ENCODE measurements at regions not wholly inside any gene's neighbourhood (a gene's known extent, or its start where the extent isn't known, plus 50 kb on each side); places are given as distances from the start of the nearest gene placed in this dataset.
"Not testable (repeated sequence)": the region's sequence is repeated elsewhere in the genome, so short reads cannot be mapped to it uniquely, and the experiment has no call there.

DNA sequence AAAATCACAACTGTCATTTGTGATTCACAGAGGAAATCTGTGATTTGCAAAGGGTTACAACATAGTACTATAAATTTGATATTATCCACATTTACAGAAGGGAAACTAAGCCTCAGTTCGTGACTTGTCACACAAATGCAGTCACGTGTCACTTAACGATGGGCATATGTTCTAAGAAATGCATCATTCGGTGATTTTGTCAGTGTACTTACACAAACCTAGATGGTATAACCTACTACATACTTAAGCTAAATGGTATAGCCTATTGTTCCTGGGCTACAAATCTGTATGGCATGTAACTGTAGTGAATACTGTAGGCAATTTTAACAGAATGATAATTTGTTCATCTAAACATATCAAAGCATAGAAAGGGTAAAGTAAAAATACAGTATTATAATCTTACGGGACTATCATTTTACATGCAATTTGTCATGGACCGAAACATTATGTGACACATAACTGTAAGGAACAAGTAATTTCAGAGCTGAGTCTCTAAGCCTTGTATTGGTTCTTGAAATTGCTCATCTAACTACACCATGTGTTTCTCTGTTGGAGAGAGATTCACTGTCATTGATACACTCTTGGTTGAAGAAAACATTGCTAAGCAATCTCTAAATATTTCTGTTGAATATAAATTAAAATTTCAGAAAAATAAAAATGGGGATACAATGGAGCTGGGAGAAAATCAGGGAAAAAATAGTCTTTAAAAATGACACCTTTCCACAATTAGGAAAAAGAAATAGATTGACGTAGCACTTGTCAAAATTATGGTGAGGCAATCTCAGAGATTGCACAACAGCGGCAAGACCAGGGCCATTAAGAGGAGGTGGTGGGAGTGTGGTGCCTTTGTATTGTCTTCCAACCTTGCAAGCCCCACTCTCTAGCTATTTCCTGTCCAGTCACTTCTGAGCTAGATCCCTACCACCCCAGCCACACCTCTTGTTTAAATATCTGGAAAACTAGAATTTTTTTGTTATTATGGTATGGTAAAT is 645.8 kb upstream of the TBL1XR1 start:
- DNase-seq (ENCODE audit: low spot score), result no peak

DNA sequence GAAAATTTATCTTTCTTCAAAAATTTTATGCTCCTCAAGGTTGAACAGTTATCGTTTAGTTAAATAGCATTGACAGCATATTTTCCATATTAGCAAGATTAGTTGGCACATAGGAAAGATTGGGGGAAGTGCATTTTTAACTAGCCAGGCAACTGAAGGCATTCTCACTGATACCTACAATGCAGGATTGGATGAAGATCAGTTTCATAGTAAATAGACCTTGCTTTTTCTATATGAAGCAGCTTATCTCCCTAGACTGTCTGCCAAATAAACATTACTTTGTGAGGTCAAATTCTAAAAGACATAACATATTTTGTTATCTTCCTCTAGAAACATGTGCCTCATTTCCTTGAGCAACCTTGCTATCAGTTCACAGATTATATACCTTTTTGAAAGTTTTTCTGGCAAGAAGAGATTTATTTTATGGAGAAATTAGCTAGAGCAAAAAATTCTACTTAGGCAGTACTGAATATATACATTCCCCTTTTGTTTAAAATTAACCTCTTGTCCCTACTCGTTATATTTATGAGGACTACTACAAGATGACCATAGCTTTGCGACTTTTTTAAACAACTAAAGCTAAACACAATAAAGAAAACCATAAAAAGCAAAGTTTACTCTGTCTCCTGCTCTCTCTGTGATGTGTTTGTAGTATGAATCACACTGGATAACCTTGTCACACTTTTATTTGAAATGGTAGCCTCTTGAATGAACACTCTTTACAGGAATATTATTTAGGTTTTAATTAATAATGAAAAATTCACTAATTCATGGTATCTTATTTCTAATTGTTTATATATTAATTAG is 654.9 kb upstream of the TBL1XR1 start:
- no peak for DNase-seq (ENCODE audit: low spot score)

DNA sequence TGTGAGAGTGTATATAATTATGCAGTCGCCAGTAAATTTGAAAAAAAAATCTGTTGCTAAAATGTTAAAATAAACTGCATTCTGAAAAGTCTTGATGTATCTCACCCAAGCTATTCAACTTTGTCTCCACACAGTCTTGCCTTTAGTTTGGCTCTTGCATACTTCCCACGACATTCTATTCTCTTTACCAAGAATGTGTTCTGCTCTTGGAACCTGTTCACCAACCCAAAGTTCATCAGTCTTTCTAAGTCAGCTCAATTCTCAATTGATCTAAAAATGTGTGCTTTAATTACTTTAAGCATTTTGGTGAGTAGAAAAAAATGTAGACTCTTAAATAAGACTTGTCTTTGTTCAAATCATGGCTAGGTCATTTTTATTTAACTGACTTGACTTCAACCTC is 657.7 kb upstream of the TBL1XR1 start:
- no peak for DNase-seq (ENCODE audit: low spot score)

DNA sequence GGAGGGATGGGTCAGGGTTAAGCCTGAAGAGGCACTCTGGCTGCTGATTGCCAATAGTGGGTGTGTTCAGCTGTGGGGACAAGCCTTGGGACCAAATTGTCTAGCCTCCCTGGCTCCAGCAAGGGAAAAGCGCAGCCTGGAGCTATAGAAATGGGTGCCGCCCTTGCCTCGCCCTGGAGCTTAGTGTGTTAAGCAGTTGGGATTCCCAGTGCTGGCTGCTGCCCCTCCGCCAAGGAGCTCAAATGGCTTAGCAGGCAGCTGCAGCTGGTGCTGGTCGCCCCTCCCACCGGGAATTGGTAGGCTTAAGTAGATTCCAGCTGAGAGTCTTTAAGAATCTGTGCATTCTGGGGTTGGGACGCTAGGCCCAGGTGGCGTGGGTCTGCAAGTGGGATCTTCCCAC is 662.9 kb upstream of the TBL1XR1 start:
- no peak for DNase-seq (ENCODE audit: low spot score)

DNA sequence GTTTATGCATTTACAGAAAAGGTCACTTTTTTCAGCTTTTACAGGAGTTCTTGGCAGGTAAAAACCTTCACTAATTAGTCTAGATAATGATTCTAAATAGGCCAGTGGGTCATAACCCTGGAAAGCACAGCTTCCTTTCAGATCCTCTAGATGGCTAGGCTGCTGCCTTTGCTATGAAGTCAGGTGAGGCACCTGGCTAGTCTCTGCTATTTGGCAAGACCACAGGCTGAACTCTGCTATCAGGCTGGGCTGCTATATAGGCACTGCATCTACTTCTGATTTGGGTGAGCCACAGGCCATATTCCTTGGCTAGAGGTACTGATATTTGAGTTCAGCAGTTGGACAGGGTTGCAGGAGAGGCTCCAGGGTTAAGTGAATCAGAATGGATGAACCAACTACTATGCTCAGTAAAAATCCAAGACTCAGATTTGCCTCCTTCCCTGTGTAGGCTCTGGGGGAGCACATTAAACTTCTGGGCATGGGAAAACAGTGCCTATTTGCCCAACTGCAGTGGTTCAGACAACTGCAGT is 665.7 kb upstream of the TBL1XR1 start:
- no peak for DNase-seq (ENCODE audit: low spot score)

DNA sequence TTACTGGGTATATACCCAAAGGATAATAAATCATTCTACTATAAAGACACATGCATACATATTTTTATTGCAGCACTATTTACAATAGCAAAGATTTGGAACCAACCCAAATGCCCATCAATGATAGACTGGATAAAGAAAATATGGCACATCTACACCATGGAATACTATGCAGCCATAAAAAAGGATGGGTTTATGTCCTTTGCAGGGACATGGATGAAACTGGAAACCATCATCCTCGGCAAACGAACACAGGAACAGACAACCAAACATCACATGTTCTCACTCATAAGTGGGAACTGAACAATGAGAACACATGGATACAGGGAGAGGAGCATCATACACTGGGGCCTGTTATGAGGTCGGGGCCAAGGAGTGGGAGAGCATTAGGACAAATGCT is 665.0 kb upstream of the KCNMB2 start:
- DNase-seq (ENCODE audit: low spot score), result not testable (repeated sequence)

DNA sequence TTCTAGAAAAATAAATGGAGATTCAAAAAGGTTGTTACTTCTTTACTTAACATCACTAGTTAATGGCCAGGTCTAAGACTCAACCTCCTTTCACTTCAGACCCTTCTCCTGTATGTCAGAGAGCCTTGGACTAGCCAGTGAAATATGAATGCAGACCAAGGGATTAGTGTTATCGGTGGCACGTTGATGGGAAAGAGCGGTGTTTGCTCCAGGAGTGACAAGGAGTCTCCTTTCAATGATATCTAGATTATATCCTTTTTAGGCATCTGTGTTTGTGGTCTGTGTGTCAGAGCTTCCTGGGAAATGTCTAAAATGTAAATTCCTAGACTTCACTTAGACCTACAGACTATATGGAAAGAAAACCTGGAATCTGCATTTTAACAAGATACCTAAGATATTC is 658.0 kb upstream of the KCNMB2 start:
- no peak for DNase-seq (ENCODE audit: low spot score)

DNA sequence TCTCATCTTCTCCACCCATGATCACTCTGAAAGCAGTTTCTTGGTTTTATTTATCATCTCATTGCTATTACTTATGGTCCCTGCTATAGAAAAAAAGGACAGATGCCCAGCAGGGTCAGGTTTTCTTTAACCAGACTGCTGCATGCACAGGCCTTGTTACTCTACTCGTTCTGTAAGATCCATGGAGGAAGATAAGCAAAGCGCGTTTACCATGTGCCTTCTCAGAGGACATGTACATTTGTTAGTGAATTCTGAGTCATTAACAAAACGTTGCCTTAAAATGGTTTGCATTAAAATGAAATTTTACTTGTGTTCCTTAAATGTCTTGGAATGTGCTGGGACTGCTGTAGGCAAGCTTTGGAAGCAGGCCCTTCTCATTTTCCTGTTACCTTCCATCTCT is 657.3 kb upstream of the KCNMB2 start:
- DNase-seq (ENCODE audit: low spot score), result no peak

DNA sequence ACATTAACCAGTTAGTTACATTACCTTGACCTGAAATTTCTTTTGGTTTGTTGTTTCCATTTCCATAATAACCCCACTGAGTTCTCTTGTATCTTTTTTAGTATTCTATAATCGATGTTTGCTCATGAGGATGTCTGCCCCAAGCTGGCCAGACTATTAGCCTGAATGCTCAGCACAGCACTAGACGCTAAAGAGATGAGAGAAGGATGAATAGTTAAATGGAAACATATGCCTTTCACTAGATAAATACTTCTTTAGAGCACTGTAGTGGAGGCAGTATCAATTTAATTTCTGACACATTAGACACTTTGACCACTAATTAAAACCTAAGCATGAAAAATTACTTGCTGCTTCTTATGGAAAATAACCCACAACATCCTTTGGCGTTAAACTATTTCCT is 654.9 kb upstream of the KCNMB2 start:
- DNase-seq (ENCODE audit: low spot score), result no peak

DNA sequence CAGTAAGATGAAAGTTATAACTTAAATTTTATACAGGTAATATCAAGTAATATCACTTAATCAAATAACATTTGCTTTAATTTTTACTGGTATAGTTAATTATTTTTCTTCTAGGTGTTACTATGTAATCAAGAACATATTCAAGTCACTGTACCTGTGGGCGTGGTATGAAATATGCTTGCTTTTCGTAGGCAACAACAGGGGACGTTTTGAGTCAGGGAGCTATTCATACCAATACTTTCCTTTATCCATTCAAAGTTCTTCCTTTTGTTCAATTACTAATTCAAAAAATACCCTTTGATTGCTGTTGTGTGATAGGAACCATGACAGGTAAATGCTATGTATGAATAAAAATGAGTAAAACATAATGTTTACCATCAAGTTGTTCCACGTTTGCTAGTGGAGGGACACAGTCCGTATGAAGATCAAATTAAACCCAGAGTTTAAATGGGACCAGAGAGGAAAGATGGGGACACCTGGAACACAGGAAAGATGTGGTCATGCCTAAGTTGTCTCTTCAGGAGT is 654.0 kb upstream of the KCNMB2 start:
- no peak for DNase-seq (ENCODE audit: low spot score)

DNA sequence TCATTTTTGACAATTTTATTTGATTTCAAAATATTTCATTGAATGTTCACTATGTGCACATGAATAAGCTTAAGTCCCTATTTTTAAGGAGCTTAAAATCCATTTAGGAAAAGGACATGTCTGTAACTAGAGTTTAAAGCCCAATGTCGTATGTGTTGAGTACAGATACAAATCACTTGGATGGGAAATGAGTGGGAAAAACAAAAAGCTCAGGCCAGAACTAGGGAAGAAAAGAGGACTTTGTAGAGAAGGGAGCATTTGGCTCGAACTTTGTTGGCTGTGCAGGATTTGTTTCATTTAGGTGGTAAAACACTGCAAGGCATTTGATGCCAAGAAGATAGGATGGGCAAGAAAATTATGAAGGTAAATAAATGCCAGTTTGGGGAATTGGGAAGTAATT is 653.1 kb upstream of the KCNMB2 start:
- no peak for DNase-seq (ENCODE audit: low spot score)

DNA sequence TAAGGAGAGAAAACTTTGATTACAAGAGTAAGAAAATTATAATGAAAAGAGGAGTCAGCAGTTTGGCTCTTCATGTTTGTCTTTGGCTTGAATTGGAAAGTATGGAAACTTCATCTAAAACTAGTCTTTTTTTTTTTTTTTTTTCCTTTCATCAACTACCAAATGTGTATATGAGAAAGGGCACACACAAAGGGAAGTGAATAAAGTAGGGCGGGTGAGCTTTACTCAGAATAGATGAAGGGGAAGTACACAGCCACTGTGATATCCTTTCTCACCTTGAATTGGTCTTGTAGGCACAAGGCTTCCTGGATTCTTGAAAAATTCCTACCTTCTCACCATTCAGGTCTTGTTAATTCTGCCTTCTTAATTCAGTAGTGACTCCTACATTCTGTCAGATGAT is 652.3 kb upstream of the KCNMB2 start:
- DNase-seq (ENCODE audit: low spot score), result no peak

DNA sequence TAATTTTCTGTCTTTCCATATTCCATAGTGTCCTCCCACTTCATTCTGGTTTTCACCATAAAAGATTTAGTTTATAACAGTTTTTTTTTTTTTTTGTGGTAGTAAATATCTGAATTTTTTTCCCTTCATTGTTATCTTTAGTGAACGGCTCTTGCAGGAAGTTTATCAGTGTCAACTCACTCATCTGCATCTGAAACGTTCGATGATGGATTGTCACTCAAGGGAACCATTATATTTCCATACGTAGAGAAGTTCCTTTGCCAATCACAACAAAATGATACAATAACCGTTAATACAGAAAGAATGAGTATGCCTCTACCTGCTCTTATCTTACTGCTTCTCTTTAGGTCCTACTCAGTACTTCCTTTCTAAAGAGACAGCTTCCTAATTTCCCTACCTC is 651.2 kb upstream of the KCNMB2 start:
- DNase-seq (ENCODE audit: low spot score), result no peak

DNA sequence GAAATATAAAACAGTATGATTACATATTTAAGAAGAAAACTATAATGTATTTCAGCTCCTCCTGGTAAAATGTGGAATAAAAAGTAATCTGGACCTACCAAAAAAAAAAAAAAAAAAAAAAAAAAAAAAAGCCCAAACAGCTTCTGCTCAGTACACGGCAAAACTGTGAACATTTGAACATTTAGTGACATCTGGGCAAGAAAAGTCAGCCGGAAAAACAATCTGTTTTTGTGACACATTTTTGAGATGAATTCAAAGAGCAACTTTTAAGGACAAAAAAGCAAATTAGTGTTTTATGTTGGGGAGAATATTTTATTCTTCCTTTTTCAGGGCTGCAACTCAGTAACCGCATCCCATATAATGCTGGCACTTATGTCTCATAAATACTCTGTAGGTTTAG is 649.7 kb upstream of the KCNMB2 start:
- no peak for DNase-seq (ENCODE audit: low spot score)

DNA sequence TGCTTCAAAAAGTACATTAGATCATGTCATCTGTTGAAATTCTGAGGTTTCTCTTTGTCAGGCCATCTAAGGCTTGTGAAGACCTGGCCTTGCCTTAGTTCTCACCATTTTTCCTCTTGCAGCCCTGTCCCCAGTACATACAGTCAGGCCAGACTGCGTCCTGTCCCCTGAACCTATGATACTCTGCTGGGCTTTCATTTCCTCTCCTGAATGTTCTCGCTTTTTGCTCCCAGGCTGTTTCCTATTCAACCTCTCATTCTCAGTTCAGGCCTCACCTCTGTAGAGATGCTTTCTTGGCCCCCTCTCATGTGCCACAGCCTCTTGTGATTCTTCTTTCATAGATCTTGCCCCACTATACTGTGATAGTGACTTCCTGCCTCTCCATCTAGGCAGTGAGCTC is 648.8 kb upstream of the KCNMB2 start:
- no peak for DNase-seq (ENCODE audit: low spot score)

DNA sequence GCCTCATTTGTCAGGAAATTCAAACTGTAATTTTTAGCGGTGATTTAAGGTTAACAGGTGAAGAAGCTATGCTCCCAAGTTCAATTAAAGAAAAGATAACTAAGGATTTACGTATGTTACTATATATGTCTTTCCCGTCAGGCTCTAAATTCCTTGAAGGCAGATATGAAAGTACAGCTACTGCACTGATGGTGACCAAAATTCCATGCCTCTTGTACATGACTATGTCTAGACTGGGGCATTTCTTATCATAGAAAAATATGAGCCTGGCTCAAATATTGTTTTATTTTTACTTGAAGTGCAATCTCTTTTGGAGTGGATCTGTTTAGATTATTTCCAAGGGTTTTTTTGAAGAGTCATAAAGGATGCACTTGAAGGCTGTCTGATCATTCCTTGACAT is 647.1 kb upstream of the KCNMB2 start:
- DNase-seq (ENCODE audit: low spot score), result no peak

DNA sequence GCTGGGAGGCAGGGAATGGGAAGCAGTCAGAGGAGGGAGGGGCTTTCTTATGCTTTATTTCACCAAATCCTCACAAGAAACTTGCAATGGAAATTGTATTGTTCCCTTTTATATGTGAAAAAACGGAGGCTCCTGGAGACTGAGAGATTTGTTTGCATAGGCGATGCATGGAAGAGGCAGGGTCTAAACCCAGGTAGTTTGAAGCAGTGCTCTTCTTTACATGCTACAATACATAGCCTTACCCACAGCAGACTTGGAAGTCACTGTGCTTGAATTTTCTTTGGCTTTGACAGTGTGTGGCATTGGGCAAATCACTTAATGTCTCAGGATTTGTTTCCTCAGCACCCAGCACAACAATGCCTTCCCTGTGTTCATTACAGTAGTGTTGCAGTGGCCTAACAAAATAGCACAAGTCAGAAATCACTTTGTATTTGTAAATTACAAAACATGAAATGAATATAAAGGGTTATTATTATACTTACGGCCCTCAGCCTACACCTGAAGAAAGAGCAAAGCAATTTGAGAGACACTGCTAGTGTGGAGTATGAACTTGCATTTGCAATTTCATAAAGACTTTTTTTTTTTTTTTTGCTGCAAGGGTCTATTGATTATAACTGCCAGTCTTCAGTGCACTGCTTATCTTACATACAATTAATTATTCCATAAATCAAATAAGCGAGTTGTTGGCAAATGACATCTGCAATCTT is 646.4 kb upstream of the KCNMB2 start:
- no peak for DNase-seq (ENCODE audit: low spot score)

DNA sequence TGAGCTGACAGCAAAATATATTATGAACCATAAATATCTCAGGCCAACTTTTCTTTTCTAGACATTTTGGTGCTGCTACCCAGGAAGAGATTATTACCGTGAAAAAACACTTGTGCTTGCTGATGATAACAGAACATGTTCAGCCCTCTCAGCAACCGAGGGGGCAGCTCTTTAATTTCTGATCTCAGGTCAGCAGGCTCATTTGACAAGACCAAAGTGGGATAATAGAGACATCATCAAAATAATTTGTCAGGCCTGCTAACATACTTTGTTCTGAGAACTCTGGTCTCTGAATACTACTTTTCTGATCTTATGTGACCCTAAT is 645.9 kb upstream of the KCNMB2 start:
- DNase-seq (ENCODE audit: low spot score), result no peak

DNA sequence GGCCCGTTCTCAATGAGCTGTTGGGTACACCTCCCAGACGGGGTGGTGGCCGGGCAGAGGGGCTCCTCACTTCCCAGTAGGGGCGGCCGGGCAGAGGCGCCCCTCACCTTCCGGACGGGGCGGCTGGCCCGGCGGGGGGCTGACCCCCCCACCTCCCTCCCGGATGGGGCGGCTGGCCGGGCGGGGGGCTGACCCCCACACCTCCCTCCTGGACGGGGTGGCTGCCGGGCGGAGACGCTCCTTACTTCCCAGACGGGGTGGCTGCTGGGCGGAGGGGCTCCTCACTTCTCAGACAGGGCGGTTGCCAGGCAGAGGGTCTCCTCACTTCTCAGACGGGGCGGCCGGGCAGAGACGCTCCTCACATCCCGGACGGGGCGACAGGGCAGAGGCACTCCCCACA is 644.7 kb upstream of the KCNMB2 start:
- not testable (repeated sequence) for DNase-seq (ENCODE audit: low spot score)

DNA sequence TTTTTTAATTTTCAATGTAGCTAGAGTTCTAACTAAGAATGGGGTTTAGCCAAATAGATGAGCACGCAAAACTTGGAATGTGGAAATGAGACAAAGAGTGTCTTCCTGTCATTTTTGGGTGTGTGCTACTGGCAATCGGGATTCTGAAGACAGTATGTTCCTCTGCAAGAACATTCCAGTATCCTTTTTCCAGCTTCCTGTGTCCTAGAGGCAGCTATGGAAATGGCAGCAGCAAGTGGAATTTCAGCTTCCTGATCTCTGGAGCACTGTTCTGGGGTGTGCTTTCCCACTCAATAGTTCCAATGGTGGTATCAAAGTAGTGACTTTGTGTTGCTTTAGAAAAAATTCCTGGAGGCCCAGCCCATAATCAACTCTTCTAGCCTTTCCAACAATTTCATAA is 642.9 kb upstream of the KCNMB2 start:
- no peak for DNase-seq (ENCODE audit: low spot score)

DNA sequence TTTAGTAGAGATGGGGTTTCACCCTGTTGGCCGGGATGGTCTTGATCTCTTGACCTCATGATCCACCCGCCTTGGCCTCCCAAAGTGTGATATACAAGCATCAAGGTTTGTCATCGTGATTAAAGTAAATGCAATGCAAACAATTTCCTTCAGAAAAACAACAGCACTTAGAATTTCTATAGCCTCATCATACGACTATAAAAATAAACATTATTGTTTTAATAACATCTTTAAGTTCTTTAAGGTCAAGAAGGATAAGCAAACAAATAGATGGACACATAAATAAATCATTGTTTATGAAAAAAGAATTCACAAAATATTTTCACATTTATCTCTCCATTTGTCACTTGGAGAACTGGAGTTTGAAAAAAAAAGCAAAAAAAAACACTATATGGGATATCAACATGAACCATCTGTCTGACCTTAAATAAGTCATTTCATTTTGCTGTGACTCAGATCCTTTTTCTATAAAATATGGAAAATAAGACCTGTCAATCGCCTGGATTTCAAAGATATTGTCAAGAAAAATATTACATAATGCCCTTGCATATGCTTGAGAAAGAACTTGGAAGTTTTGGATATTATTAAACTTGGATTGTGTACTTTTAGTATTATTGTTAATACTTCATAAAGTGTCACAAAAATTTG is 642.0 kb upstream of the KCNMB2 start:
- no peak for DNase-seq (ENCODE audit: low spot score)

DNA sequence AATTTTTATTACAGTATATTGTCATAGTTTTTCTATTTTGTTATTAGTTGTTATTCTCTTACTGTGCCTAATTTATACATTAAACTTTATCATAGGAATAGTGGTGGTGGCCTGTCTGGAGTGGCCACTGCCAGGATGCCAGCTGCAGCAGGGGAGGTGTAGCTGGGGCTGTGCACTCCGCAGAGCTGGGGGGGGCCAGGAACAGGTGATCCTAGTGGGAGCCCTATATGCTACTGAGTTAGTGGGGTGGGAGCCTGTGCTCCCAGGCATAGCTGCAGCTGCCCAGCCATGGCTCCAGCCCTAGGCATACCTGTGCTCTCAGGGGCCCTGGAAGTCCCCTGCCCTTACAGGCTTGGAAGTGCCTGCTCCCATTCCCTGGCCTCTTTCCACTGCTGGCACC is 638.1 kb upstream of the KCNMB2 start:
- no peak for DNase-seq (ENCODE audit: low spot score)

All from LoVo (cell line).